GM12891 (cell line): ENCODE measurements at regions not wholly inside any gene's neighbourhood (a gene's known extent, or its start where the extent isn't known, plus 50 kb on each side); places are given as distances from the start of the nearest gene placed in this dataset.

Experiments
- POLR2A ChIP-seq: IDR thresholded peaks from 2 replicates; pipeline ENCODE4 v1.6.1; 2011; ENCODE audit warnings: low read depth, low read length, control low read depth
- SPI1 ChIP-seq: IDR thresholded peaks from 2 replicates; pipeline ENCODE4 v1.6.1; 2011; ENCODE audit warnings: low read depth, low read length, control low read depth

DNA sequence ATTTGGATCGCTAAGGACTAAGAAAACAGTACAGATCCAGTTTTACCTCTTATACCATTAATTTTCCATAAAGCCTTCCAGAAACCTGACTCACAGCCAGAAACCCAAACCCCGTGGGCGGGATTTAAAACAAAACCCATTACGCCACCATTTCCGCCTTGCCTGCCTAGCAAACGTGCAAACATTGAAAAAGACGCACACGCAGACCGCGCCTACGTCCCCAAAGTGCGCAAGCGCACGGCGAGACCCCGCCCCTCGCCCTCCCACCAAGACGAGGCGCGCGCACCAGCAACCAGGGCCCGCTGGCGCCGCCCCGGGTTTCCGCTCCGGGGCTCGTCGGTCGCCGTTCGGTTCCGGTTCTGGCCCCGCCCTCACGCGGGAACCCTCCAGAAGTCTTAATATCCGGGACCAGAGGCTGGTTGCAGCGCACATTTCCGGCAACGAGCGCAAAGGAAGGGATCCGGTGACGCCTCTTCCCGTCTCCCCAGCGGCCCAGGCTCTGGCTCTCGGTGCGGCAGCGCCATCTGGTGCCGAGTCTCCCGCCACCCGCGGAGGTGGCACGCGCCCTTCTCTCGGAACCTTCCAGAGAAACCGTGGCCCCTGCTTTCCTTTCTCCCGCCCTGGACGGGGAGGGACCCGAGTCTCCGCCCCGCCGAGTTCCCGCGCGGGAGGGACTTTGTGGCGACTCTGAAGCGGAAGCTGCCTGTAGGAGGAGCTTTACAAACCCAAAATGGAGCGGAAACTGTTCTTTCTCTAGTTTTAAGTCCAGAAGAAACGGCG is 256.9 kb upstream of the STARD13 start:
- peak; percentile 78 for TF ChIP-seq POLR2A
- no peak; the same call in 1 of the 2 replicates for TF ChIP-seq SPI1
